Upper lobe of left lung (tissue), 4 donors: ENCODE measurements at regions not wholly inside any gene's neighbourhood (a gene's known extent, or its start where the extent isn't known, plus 50 kb on each side); places are given as distances from the start of the nearest gene placed in this dataset.

Experiments used
- CTCF ChIP-seq, 6 experiments: fragments of 450-650 bp in 4 of 6; fragments of 200-600 bp in 2 of 6; sonication (generic) in 2 of 6; IDR thresholded peaks; one replicate each; pipeline ENCODE4 v1.5.1; 2016 to 2019; ENCODE audit warnings: antibody characterized with exemption in 6 of 6
- POLR2A ChIP-seq, 4 donors: fragments of 450-650 bp; IDR thresholded peaks; one replicate each; pipeline ENCODE4 v1.5.1; 2016 to 2017; ENCODE audit warnings: antibody characterized with exemption in 4 of 4, mild to moderate bottlenecking in 2 of 4

GRCh38 chr13:87941226-87941625, 270.1 kb downstream of the SLITRK5 start:
- TF ChIP-seq CTCF (IDR thresholded peaks at IDR 0.05) (no peak), POLR2A (IDR thresholded peaks at IDR 0.05) (no peak)
